Heart left ventricle (tissue), 13 donors: ENCODE measurements at regions not wholly inside any gene's neighbourhood (a gene's known extent, or its start where the extent isn't known, plus 50 kb on each side); places are given as distances from the start of the nearest gene placed in this dataset.

ENCODE experiments used
- CTCF ChIP-seq, 12 donors: fragments of 200-600 bp; sonication (generic) in 4 of 12; IDR thresholded peaks; one replicate each; pipeline versions ENCODE4 v1.5.0 to v1.8.0; 2018 to 2022; ENCODE audit warnings: antibody characterized with exemption in 12 of 12, mild to moderate bottlenecking in 5 of 12
- POLR2A ChIP-seq, 2 donors: fragments of 450-650 bp; IDR thresholded peaks; one replicate each; pipeline ENCODE4 v1.6.1; 2017; ENCODE audit warnings: antibody characterized with exemption in 2 of 2, mild to moderate bottlenecking in 2 of 2, moderate library complexity in 2 of 2
- donor health status: ischemic (EF 13 %, LVEDD 7.1; RV severe dilation, severe dysfunction).
- donor health status: DM: no; HTN: yes; CAD: no.
- donor health status: DM: no; HTN: no; CAD: no.
- donor health status: ischemic (EF 25% LVEDD 6.9; RV normal size, moderate dysfunction).
- donor health status: ischemic (EF 25% LVEDD 5.7; RV mildly dilated, moderate dysfunction).
- donor health status: ischemic (EF 35%, LVEDD 5.7; RV mildly dilated, moderate dysfunction).
- donor health status: nonischemic (EF 11% LVEDD 7.7; RV severe dilation, severe dysfunction).
- donor health status: DM: yes; HTN: yes; CAD: no.
- donor health status: PGD.
- donor health status: ischemic (EF 29% LVEDD 5.4; RV normal size, mild dysfunction).
- donor health status: nonischemic (EF 23%, LVEDD 6.1; RV moderate dilation, normal function).

DNA sequence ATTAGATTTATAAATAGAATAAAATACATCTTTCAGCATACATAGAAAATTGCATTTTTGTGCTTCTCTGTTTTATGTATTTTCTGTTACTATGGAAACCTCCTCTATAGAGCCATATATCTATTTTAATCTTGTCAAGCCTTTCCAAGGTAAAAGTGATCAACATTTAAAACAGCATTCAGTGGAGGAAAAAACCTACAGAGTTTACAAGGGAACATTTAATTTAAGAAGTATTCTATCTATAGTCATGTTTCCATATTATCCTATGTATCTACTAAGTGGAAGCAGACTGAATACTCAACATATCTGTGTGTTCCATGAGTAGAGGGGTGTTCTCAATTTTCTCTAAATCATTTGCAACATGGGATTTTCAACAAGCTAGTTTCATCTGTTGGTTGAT is 791.4 kb downstream of the CDH18 start:
- TF ChIP-seq POLR2A (IDR thresholded peaks at IDR 0.05), result no peak
- TF ChIP-seq CTCF (IDR thresholded peaks at IDR 0.05), result no peak
